Transverse colon (tissue), 3 donors: ENCODE measurements at regions not wholly inside any gene's neighbourhood (a gene's known extent, or its start where the extent isn't known, plus 50 kb on each side); places are given as distances from the start of the nearest gene placed in this dataset.

Source experiments
- EP300 ChIP-seq: sonication (generic); formaldehyde crosslinking; IDR thresholded peaks from one replicate; pipeline ENCODE4 v1.6.1; 2017; ENCODE audit warnings: antibody characterized with exemption, low read depth
- POLR2A ChIP-seq: fragments of 450-650 bp; IDR thresholded peaks from one replicate; pipeline ENCODE4 v1.6.1; 2016; ENCODE audit warnings: antibody characterized with exemption, mild to moderate bottlenecking, moderate library complexity
- TF ChIP-seq, protein P1 (sequence below), 5 experiments: fragments of 200-600 bp in 3 of 5; fragments of 450-650 bp in 2 of 5; sonication (generic) in 3 of 5; IDR thresholded peaks; 1 replicate in 2 of 5; 2 replicates in 3 of 5; pipeline ENCODE4 v1.5.1; 2016 to 2017; ENCODE audit warnings: antibody characterized with exemption in 5 of 5, inconsistent platforms in 3 of 5, mild to moderate bottlenecking in 2 of 5, moderate library complexity in 1 of 5

DNA sequence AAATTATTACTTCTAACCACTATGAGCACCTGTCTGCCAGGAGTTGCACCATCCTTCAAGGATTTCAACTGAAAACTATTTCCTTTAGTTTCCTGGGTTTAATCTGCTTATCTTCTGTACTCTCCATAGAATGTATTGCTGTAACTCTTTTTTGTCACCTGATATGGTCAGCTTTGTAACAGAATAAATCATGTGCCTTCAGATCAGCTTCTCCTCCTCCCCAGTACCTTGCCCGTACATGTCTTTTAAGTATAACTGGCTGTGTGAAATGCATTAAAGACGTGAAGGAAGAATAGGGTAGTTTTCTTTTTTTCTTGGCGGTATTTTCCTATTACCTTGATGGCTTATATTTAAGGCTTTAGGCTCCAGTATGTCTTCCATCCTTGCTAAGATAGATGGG, 200.3 kb upstream of the NAV3 start:
- TF ChIP-seq, protein P1, sequence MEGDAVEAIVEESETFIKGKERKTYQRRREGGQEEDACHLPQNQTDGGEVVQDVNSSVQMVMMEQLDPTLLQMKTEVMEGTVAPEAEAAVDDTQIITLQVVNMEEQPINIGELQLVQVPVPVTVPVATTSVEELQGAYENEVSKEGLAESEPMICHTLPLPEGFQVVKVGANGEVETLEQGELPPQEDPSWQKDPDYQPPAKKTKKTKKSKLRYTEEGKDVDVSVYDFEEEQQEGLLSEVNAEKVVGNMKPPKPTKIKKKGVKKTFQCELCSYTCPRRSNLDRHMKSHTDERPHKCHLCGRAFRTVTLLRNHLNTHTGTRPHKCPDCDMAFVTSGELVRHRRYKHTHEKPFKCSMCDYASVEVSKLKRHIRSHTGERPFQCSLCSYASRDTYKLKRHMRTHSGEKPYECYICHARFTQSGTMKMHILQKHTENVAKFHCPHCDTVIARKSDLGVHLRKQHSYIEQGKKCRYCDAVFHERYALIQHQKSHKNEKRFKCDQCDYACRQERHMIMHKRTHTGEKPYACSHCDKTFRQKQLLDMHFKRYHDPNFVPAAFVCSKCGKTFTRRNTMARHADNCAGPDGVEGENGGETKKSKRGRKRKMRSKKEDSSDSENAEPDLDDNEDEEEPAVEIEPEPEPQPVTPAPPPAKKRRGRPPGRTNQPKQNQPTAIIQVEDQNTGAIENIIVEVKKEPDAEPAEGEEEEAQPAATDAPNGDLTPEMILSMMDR (IDR thresholded peaks at IDR 0.05) = no peak
- TF ChIP-seq POLR2A (no peak), EP300 (no peak)
